GM19025 (cell line): ENCODE measurements at regions not wholly inside any gene's neighbourhood (a gene's known extent, or its start where the extent isn't known, plus 50 kb on each side); places are given as distances from the start of the nearest gene placed in this dataset.
A peak's percentile ranks its signal among the peaks of the same experiment; 100 is the strongest.

Source experiments
- ATAC-seq: cut with Tn5 transposase; IDR thresholded peaks from one replicate; pipeline ENCODE4 v1.9.1; 2021; ENCODE audit warnings: mild to moderate bottlenecking, low read depth, moderate library complexity; ENCODE audit not compliant: unreplicated experiment

DNA sequence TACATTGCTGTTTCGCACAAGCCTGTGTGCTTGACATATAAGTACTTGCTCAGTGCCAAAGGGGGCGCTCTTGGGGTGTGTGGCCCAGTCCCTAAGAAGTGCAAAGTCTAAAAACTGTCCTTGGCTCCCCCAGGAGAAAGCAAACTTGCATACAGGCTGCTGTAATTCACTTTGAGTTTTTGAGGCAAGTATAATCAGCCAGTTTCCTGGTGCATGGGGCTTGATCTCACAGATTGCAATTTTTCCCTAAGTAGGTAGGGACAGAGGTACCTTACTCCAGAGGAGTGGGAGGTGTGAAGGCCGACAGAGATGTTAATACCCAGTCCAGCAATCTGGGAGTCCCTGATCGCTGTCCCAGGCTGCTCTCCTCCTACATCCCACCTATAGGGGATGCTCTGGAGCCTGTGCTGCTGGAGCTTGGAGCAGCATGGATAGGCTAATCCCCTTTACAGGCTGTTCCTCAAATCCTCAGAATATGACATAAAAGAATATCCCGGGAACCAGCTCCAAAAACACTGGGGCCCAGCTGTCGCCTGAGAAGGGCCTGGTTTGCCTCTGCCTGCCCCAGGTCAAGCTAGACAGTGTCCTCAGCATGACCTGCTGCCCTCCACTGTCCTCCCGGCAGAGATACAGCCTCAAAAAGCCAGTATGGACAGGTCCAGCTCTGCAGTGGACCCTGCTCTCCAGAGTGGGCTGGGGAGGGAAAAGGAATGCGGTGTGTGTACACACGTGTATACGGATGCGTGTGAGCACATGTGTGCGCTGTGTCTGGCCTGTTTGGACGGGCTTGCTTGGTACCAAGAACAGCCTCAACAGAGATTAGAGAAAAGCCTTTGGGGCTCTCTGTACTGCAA, 136.5 kb upstream of the HAAO start:
- ATAC-seq: no peak

DNA sequence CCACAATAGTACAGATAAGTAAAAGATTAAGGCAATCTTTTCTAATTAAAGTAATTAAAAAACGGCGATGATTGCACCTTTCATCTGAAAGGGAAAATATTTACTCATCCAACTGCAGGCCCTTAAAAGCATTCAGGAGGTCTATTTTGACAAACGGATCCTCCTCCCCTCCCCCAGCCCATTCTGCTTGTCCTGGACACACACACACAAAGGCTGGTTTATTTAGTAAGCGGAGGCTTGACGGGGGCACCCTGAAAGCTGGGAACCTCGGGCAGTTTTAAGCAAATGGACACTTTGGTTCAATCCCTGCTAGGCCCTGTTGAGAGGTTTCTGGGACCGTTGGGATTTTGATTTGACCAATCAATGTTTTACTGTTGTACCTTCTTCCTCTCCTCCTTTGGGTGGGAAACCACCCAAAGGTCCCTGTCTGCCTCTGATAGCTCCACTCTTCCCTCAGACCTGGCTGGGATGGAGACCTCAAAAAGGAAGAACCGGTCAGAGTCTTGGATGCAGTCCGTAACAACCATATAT, 135.8 kb upstream of the HAAO start:
- no peak for ATAC-seq

DNA sequence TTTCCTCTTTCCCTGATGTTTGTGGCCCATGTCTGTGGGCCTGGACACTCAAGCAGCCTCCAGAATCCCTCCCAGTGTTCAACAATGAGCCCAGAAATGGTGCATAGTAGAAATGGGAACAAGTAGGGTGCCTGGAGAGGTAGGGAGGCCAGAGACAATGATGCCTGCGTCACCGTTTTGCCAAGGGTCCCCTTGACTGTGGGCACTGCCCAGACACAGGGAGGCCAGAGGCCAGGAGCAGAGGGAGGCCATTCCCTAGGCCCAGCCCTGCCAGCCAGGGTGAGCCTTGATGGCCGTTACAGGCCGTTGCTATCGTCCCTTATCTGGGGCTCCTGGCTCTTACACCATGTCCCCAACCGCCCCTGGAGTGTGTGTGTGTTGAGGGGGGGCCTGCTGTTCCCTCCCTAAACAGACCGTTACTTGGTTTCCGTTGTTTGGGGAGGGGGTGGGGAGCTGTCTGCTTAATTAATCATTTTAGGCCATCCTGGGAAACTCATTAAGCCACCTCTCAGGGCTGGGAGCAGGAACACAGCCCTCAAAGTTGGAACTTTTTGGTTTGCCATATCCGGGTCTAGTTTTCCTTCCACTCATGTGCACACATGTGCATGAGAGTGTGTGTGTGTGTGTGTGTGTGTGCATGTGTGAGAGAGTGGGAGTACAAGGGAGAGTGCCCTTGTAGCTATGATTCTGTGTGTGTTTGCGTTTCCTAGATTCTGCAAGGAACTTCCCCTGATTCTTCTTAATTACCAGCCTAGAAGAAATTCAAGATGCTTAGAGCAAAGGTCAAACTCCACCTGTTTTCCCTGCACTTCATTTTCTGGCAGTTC, 135.2 kb upstream of the HAAO start:
- ATAC-seq: no peak

DNA sequence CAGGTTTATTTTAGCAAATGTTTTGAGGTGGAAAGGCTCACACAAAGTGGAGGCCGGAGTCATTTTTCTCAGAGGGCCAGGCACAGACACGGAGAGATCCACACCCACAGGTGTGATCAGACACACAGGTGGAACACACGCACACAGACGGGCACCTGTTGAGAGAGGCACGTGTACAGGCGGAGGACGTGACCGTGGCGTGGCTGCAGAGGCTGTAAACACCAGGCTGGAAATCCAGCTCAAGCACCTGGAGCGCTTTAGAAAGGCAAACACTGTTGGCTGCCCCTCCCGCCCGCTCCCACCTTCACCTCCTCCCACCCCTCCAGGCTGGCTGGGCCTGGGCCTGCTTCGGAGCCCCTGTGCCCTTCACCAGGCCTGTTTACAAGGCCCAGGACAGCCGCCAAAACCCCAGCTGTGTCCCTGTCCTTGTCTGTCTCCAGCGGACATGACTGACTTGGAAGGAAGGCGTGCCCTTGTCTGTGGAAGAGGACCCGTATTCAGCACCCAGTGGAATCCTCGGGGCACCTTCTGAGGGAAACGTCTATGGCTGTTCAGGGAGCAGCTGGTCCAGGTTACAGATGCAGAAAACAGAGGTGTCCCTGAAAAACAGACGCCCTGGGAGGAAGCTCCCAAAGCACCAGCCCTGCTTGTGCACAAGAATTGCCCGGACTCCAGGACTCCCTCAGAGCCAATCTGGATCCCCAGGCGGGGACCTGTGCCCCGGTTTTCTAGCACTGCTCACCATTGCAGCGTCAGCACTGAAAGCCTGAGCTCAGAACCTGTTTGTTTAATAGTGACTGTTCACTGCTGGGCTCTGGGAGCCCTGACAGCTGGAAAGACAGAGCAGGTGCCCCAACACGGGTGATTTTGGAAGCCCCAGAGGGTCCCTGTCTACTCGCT, 134.3 kb upstream of the HAAO start:
- ATAC-seq: no peak

DNA sequence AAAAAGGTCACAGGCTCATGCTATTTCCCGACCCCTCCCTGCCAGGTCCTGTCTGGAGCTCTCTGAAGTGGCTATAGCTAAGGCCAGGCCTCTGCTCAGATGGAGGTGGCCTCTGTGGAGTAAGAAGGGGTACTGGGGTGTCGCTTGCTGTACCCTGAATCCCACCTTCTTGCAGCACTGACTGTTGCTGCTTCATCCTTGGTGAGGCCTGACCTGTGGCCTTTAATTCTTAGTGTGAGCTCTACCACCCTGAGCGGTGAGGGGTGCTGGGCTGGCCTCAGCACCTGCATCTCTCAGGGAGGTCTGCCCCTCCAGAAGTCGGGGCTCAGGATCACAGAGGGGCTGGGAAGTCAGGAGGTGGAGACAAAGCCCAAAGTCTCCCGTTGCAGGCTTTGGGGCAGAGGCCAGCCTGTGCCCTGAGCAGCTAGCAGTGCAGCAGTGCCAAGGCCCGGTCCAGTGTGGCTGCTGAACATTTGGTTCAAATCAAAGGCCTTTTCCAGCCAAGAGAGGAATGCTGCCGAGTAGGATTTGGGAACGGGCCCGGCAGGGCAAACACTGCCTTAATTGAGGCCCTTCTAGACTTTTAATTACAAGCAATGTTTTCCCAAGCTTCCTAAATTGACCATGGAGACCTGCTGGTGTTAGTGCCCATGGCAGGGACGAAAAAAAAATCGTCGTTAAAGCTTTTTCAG, 133.5 kb upstream of the HAAO start:
- ATAC-seq: no peak

DNA sequence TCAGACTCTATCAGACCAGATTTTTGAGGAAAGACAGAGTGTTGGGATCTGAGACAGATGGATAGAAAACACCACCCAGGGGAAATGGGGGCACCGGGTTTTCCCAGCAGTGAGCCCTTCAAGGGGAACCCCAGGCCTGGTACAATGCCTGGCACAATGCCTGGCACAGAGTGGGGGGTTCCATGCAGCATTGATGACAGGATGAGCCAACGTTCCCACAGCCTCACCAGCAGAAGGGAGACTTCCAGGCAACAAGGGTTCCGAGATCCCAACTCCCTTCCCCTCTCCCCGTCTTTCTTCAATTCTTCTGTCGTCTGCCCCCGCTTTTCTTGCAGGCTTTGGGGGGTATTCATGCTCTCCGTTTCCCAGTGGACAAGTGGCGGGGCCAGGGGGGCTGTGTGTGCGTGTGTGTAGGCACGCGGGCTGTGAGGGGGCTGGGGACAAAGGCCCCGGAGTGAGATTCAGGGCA, 132.1 kb upstream of the HAAO start:
- ATAC-seq: no peak

DNA sequence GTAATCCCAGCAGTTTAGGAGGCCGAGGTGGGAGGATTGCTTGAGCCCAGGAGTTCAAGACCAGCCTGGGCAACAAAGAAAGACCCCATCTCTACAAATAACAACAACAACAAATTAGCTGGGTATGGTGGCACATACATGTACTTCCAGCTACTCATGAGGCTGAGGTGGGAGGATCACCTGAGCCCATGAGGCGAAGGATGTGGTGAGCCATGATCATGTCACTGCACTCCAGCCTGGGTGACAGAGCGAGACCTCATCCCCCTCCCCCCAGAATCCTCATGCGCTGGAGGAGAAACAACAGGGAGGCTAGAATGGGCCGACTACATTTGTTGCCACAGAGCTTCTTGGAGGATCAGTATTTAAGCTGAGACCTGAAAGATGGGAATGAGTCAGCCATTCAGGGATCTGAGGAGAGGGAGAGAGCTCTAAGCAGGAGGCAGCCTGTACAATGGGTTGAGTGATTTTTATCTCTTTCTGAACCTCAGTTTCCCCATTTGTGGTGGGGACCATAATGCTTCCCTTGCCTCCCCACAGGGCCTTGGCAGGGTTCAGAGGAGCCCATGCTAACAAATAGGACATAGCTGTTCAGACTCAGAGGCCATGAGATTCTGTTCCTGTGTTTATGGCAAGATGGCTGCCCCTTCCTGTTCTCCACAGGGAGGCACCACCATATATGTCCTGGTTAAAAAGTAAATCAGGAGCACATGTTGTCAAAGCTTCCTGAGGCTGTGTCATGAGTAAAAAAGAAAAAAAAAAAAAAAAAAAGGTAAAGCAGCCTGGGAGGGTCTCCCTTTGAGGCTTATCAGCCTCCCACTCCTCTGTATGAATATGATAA, 131.4 kb upstream of the HAAO start:
- no peak for ATAC-seq

DNA sequence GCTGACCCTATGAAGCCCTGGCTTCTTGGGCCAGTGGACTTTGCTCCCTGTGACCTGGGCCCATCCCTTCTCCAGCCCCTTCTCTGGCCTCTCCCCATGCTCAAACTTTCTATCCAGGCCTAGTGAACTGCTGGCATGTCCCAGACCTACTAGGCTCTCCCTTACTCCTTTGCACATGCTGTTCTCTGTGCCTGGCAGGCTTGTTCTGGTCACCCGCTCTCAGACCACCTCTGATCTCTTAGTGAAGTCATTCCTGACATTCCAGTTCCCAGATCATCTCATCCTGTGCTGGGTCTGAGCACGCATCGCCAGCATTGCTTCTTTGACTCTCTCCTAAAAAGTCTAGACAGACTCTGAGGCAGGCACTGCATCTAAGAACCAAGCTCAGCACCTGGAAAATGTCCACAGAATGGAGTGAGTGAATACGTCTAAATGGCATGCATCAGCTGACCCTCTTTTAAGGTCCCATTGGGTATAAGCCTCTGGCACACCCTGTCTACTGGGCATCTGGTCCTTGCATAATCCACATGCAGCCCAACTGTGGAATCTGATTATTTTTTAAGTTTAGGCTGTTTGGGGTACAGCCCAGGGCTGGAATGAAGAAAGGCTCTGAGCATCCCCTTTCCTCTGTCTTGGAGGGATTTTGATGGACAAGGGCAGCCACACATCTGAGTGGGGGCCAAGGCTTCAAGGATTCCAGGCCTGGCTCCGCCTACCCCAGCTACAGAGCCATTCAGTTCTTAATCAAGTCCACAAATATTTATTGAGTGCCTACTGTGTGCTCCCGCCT, 130.6 kb upstream of the HAAO start:
- ATAC-seq: no peak

DNA sequence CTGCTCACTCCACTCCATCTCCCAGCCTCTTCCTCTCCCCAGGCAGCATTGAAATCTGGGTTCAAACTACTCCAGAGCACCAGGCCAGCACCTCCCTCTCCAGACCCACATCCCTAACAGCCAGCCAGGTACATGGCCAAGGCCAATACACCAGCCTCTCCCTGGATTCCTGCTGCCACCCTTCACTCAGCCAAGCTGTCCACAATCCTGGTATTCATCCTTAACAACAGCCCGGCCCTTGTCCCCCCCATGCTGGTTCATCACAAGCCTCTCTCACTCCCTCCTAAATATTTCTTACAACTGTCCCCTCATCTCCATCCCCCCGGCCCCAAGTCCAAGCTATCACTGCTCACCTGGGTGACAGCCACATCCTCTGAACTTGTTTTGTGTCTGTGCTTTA, 129.9 kb upstream of the HAAO start:
- no peak for ATAC-seq

DNA sequence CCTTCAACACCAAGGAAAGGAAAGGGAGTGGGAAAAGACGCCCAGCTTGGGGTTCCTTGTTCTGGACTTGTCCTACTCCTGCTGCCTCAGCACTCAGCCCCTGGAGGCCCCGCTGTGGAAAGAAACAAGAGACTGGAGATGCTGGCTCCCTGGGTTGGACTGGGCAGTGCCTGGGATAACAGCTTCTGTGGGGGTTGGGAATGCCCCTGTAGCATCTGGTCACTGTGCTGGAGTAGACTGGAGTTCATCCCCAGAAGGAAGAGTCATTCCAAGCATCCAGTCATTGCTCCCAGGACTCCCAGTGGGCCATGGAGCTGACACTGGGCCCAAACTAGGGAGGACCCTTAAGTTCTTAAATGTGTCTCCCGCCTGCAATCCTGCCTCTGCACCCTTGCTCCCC, 129.3 kb upstream of the HAAO start:
- ATAC-seq: no peak

DNA sequence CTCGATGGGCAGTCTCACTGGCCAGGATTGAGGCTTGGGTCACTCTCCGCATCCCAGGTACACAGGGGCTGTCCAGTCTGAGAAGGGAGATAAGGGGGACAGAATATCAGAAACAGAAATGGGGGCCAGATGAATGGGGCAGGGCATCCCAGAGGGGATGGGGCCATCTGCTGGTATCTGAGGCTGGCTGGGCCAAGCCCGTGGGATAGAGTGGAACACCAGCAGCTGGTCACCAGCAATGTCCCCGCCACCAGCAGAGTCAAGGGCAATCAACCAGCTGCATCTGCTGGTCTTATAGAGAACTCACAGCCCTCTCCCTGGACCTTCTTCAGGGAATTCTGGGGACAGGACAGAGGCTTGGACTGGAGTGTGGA, 128.8 kb upstream of the HAAO start:
- ATAC-seq: no peak

DNA sequence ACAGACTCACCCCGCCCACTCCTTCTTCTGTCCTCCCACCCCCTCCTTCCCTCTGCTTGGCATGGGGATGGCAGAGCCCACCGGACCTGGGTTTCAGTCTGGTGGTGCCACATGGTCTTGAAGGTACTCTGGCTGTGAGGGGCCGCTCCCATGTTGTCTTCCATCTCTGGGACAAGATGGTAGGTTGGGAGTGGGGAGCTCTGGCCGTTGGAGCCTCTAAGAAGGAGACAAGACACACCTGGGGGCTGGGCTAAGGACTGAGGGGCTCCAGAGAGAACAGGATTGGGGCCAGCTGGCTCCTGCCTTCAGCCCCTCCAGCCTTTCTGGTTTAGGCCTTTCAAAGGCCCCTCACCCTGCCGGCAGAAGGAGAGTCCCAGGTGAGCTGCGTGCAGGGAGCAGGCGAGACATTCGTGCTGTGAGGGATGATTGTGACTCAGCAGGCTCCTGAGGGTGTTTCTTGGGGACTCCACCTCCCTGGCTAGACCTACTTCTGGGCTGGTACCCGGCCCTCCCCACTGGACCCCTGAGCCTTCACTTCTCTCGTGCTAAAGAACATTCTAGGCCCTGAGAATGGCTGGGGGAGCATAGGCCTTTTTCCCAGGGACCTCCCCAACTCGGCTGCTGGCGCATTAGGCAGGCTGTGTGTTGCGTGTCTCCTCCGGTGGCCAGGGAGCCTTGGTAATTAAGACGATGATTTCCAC, 128.2 kb upstream of the HAAO start:
- no peak for ATAC-seq

DNA sequence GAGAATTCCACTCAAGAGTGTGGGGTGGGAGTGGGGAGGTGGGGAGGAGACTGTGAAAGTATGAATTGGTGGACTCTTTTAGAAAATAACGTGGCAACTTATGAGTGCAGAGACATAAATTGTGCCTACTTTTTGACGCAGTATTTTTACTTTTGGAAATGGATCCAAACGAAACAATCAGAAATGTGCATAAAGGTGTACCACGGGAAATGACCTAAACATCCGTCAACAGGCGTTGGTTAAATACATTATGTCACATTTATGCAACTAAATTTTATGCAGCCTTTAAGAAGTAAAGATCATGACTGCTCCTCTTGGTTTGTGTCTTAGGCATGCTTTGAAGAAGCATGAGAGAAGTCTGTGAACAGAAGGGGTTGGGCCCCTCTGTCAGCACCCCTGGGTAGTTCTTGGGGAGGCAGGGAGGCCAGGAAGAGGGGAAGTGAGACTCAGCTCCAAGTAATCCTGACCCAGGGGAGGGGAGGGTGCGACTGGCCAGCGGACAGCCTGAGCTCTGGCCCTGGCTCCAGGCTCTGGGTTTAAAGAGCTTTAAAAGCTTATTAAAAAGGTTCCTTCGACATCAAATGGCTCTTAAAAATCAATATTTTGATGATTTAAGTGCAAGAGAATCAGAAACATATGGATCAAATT, 126.4 kb upstream of the HAAO start:
- no peak for ATAC-seq

DNA sequence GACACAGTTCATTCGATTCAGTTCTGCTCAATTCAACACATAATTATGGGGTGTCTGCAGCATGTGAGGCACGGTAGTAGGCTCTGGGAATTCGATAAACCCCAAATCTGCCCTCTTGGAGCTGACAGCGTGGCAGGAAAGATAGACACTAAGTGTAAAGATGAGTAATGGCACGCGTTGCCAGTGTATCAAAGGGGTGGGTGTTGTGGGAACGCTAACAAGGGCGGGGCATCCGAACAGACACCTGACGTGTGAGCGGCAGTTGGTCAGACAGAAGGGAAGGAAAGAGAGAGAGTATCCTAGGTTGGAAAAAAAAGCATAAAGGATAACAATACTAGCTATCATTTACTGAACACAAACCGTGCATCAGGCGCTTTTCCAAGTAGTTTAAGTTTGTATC, 125.7 kb upstream of the HAAO start:
- no peak for ATAC-seq

DNA sequence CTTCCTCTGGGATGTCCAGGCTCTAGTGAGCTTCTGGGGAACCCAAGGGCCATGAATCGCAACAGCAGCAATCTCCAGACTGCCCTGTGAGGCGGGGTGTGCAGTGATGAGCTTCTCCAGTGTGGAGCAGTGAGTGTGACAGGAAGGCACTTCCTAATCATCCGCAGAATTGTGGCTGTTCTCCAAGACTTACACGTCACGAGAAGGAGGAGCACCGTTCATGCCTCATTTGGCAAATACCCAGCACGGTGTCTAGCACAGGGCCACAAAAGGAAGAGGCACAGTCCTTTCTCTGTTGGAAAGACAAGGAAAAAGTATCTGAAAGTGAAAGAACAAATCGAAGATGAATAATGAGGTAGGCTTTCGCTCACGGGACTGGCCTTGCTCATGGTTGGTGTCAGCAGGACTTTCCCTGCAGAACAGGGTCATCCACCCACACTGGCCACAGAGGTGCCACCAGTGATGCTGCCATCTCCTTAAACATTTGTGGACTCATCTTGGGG, 125.1 kb upstream of the HAAO start:
- ATAC-seq: peak; percentile 68

DNA sequence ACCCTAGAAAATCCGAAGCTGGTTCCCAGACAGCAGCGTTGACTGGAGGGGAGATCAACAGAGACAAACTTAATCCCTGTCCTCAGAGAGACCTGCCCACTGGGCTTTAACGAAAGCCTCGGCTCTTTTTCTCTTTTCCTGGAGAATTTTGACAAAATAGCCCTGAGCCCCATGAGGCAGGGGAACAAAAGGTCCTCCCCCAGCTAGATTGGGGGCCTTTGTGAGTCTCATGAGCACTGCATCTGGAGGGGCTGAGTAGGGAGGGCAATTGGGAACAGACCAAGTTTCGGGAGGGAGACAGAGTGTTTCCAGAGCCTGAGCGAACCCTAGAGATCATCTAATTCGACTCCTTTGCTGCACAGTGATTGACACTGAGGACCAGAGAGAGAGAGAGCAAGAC, 123.9 kb upstream of the HAAO start:
- no peak for ATAC-seq

DNA sequence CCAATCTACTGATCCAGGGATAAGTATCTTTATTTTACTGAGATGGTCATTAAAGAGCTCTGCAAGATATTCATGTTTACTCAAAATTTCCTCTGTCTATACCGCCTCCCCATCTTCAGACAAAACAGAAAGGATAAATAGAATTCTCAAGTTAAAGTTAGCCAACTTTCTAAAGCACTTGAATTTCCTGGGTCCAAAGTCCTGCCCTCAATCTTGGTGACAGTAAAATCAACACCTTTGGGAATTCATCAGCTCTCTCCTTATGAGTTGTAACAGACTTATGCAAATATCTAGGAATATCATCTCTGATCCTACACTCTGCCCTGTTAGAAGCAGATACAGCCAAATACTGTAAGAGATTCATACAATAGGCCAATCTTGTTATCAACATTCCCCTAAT, 122.5 kb upstream of the HAAO start:
- ATAC-seq: no peak
